ENCODE measurements at regions not wholly inside any gene's neighbourhood (a gene's known extent, or its start where the extent isn't known, plus 50 kb on each side); places are given as distances from the start of the nearest gene placed in this dataset.

GRCh38 chr12:5220099-5220498, 176.4 kb downstream of the KCNA5 start (continued):
- no peak for TF ChIP-seq ZNF114 (CRISPR knock-in tag; IDR thresholded peaks at IDR 0.05)

- H3K27ac Mint-ChIP-seq = no peak overlapping the region
- Histone ChIP-seq H3K4me2 (0 out of 2 replicates have a peak overlapping the region, but pooled peaks have one; percentile 49), H3K4me3 (no peak overlapping the region), H3K27me3 (ENCODE audit: insufficient read depth) (peaks cover 4% of the 10 kb centered on the region; the same call in 1 of the 2 replicates), H3K79me2 (replicated peaks; ENCODE audit: insufficient read depth) (no peaks in the 10 kb centered on the region), H3F3A (replicated peaks; ENCODE audit: low read depth) (no peaks in the 10 kb centered on the region), H4K20me1 (replicated peaks; ENCODE audit: insufficient read depth) (no peaks in the 10 kb centered on the region; the same call in 1 of the 2 replicates), H3K4me1 (ENCODE audit: insufficient read depth) (peaks cover 22% of the 10 kb centered on the region), H3K9me2 (ENCODE audit: insufficient read depth) (peaks cover 20% of the 10 kb centered on the region; the same call in 1 of the 2 replicates), H3K36me3 (ENCODE audit: insufficient read depth) (no peaks in the 10 kb centered on the region), H2AFZ (no peak overlapping the region), H3K27ac (ENCODE audit: low read depth) (no peak overlapping the region)
- H3K4me3 Mint-ChIP-seq = no peak overlapping the region
- ATAC-seq = peak; percentile 13; the same call in 2 of the 3 replicates
- TF ChIP-seq ETS1 (IDR thresholded peaks at IDR 0.05) = no peak
- no peak for TF ChIP-seq NANOG (IDR thresholded peaks at IDR 0.05; ENCODE audit: borderline replicate concordance)
- TF ChIP-seq JUNB (IDR thresholded peaks at IDR 0.05; ENCODE audit: unreplicated experiment) = no peak
- no peak for TF ChIP-seq REST (IDR thresholded peaks at IDR 0.05; ENCODE audit: unreplicated experiment)
- TF ChIP-seq STAT1 (IDR thresholded peaks at IDR 0.05; ENCODE audit: unreplicated experiment) = no peak
- no peak for TF ChIP-seq EZH2 (IDR thresholded peaks at IDR 0.05; ENCODE audit: low read depth, unreplicated experiment)
- no peak for TF ChIP-seq ZNF331 (CRISPR knock-in tag; IDR thresholded peaks at IDR 0.05; ENCODE audit: low read depth)
- no peak for TF ChIP-seq CTCF (conservative IDR thresholded peaks at IDR 0.05; ENCODE audit: low read depth in 2 of 2)
- TF ChIP-seq ZNF114 (CRISPR knock-in tag; IDR thresholded peaks at IDR 0.05) = no peak
- no peak for TF ChIP-seq POLR2AphosphoS5 (IDR thresholded peaks at IDR 0.05; ENCODE audit: low read depth)
- no peak for TF ChIP-seq EZH2phosphoT487 (IDR thresholded peaks at IDR 0.05; ENCODE audit: unreplicated experiment)
- TF ChIP-seq CREB1 (CRISPR knock-in tag; IDR thresholded peaks at IDR 0.05; ENCODE audit: low read depth) = no peak
- TF ChIP-seq ZNF462 (CRISPR knock-in tag; IDR thresholded peaks at IDR 0.05) = no peak
- H3K36me3 Mint-ChIP-seq (ENCODE audit: low read depth) = no peaks in the 10 kb centered on the region
- no peaks in the 10 kb centered on the region for H3K9me3 Mint-ChIP-seq
- no peak for DNase-seq (ENCODE audit: low spot score)
- H3K4me1 Mint-ChIP-seq = peaks cover 26% of the 10 kb centered on the region
- peaks cover 6% of the 10 kb centered on the region for H3K27me3 Mint-ChIP-seq (ENCODE audit: insufficient read depth, low read depth, poor library complexity)
Measured at GRCh38 chr12:5220835-5221234, 177.2 kb downstream of the KCNA5 start.
